Adrenal gland (tissue), 9 donors: ENCODE measurements at regions not wholly inside any gene's neighbourhood (a gene's known extent, or its start where the extent isn't known, plus 50 kb on each side); places are given as distances from the start of the nearest gene placed in this dataset.

Experiments
- DNase-seq, 7 donors: peaks; one replicate each; pipeline ENCODE4 v3.0.0-alpha.2; 2019 to 2020
- H3K27ac ChIP-seq, 5 donors: fragments of 200-600 bp; sonication (generic) in 4 of 5; 1 replicate in 3 of 5; 2 replicates in 2 of 5; pipeline versions ENCODE4 v1.5.1 to v1.8.0; 2016 to 2020; ENCODE audit warnings: mild to moderate bottlenecking in 1 of 5
- H3K27me3 ChIP-seq: fragments of 200-600 bp; 2 replicates; pipeline ENCODE4 v1.8.0; 2021
- H3K36me3 ChIP-seq, 2 donors: fragments of 200-600 bp; replicated peaks in 1 of 2; 1 replicate in 1 of 2; 2 replicates in 1 of 2; pipeline versions ENCODE4 v1.5.1 to v1.8.0; 2018 to 2022
- H3K4me1 ChIP-seq, 2 donors: fragments of 200-600 bp; replicated peaks in 1 of 2; 1 replicate in 1 of 2; 2 replicates in 1 of 2; pipeline versions ENCODE4 v1.5.1 to v1.8.0; 2018 to 2021
- H3K4me3 ChIP-seq, 4 donors: fragments of 200-600 bp; sonication (generic) in 3 of 4; one replicate each; pipeline ENCODE4 v1.5.1; 2016 to 2018
- H3K9me3 ChIP-seq, 3 donors: fragments of 200-600 bp; sonication (generic) in 1 of 3; replicated peaks in 1 of 3; 1 replicate in 2 of 3; 2 replicates in 1 of 3; pipeline versions ENCODE4 v1.5.1 to v1.8.0; 2016 to 2021
- POLR2A ChIP-seq, 2 donors: fragments of 450-650 bp; IDR thresholded peaks; one replicate each; pipeline ENCODE4 v1.6.1; 2017; ENCODE audit warnings: antibody characterized with exemption in 2 of 2, mild to moderate bottlenecking in 2 of 2, moderate library complexity in 1 of 2
- WGBS, 4 donors: extraction: QIAGEN DNeasy Blood & Tissue Kit in 2 of 4; methylation state at CpG; one replicate each; pipeline versions ENCODE4 v1.1.5 to v1.1.7; 2013 to 2017; 5-methylcytosine and 5-hydroxymethylcytosine counted together
- intact Hi-C, 2 donors: fragments of 100-400 bp; cut with DNase I; formaldehyde crosslinking; loops; one replicate each; pipeline versions ENCODE4 v1.14.1 to v1.15.0; 2022 to 2023
- TF ChIP-seq, protein P1 (sequence below), 6 experiments: fragments of 450-650 bp in 4 of 6; fragments of 200-600 bp in 2 of 6; sonication (generic) in 1 of 6; IDR thresholded peaks; 1 replicate in 5 of 6; 2 replicates in 1 of 6; pipeline versions ENCODE4 v1.5.1 to v1.8.0; 2016 to 2021; ENCODE audit warnings: antibody characterized with exemption in 6 of 6, mild to moderate bottlenecking in 2 of 6, moderate library complexity in 1 of 6
- donor health status: healthy with polysubstance abuse.
- donor health status: Bipolar disorder and iron deficiency.
- donor health status: DM: yes; HTN: yes; CAD: no.
- donor health status: DM: no; HTN: no; CAD: no.
- donor health status: DM: no; HTN: no; CAD: no.

DNA sequence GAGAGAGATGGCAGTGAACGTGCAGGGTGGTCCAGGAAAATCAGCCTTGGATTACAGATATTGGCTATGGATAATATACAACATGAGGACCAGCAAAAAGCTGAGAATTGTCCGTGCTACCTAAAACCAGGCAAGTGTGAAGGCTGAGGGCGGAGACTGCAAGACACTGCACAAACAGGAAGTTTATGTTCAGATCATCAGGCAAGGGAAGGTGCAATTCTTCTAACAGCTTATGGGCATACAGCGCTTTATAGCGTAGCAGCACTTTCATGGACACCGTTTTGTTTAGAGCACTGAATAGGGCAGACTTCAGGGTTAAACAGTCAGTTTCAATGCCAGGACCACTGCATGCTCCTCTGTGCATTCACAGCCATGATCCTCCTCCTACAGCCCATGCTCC is 93.1 kb upstream of the TMEM45B start:
- TF ChIP-seq POLR2A (IDR thresholded peaks at IDR 0.05) = no peak
- TF ChIP-seq, protein P1, sequence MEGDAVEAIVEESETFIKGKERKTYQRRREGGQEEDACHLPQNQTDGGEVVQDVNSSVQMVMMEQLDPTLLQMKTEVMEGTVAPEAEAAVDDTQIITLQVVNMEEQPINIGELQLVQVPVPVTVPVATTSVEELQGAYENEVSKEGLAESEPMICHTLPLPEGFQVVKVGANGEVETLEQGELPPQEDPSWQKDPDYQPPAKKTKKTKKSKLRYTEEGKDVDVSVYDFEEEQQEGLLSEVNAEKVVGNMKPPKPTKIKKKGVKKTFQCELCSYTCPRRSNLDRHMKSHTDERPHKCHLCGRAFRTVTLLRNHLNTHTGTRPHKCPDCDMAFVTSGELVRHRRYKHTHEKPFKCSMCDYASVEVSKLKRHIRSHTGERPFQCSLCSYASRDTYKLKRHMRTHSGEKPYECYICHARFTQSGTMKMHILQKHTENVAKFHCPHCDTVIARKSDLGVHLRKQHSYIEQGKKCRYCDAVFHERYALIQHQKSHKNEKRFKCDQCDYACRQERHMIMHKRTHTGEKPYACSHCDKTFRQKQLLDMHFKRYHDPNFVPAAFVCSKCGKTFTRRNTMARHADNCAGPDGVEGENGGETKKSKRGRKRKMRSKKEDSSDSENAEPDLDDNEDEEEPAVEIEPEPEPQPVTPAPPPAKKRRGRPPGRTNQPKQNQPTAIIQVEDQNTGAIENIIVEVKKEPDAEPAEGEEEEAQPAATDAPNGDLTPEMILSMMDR (IDR thresholded peaks at IDR 0.05) = no peak
- DNase-seq = no peak
- Histone ChIP-seq H3K4me3 (no peak overlapping the region), H3K27ac (no peak overlapping the region), H3K27me3 (no peaks in the 10 kb centered on the region), H3K4me1 (no peaks in the 10 kb centered on the region), H3K36me3 (no peaks in the 10 kb centered on the region), H3K9me3 (no peaks in the 10 kb centered on the region)
- intact Hi-C loops = no loop called here
- WGBS, 4 donors = 68 to 78% (median 71%) methylated on average over 6 of the region's 6 CpGs

GRCh38 chr11:129723146-129723760 is 92.4 kb upstream of the TMEM45B start:
- no peak for TF ChIP-seq POLR2A (IDR thresholded peaks at IDR 0.05)
- TF ChIP-seq, protein P1 (IDR thresholded peaks at IDR 0.05) = no peak
- intact Hi-C loops = no loop called here
- H3K9me3 ChIP-seq = no peaks in the 10 kb centered on the region
- H3K27ac ChIP-seq = no peak overlapping the region
- H3K27me3 ChIP-seq = no peaks in the 10 kb centered on the region
- WGBS, 4 donors = 52 to 79% (median 62%) methylated on average over 6 to 13 of the region's 13 CpGs
- DNase-seq = no peak
- no peaks in the 10 kb centered on the region for H3K4me1 ChIP-seq
- H3K4me3 ChIP-seq = no peak overlapping the region
- H3K36me3 ChIP-seq = no peaks in the 10 kb centered on the region

GRCh38 chr11:129723761-129724162 is 91.9 kb upstream of the TMEM45B start:
- H3K27ac ChIP-seq = no peak overlapping the region
- H3K9me3 ChIP-seq = no peaks in the 10 kb centered on the region
- TF ChIP-seq, protein P1 (IDR thresholded peaks at IDR 0.05) = no peak
- TF ChIP-seq POLR2A (IDR thresholded peaks at IDR 0.05) = no peak
- no peaks in the 10 kb centered on the region for H3K27me3 ChIP-seq
- H3K4me3 ChIP-seq = no peak overlapping the region
- no peaks in the 10 kb centered on the region for H3K36me3 ChIP-seq
- 61 to 73% (median 69%) methylated on average over 4 to 11 of the region's 11 CpGs for WGBS, 4 donors
- H3K4me1 ChIP-seq = no peaks in the 10 kb centered on the region
- DNase-seq = no peak
- intact Hi-C loops = no loop called here

- Histone ChIP-seq H3K4me1 (no peaks in the 10 kb centered on the region), H3K9me3 (no peaks in the 10 kb centered on the region), H3K4me3 (no peak overlapping the region), H3K36me3 (no peaks in the 10 kb centered on the region), H3K27ac (no peak overlapping the region), H3K27me3 (no peaks in the 10 kb centered on the region)
- intact Hi-C loops = no loop called here
- no peak for DNase-seq
- TF ChIP-seq, protein P1 (IDR thresholded peaks at IDR 0.05) = no peak
- whole genome bisulfite sequencing, 4 donors = 75 to 85% (median 80%) methylated on average over 5 of the region's 5 CpGs
These were observed 90.8 kb upstream of the TMEM45B start for GRCh38 chr11:129724866-129725265.
